ENCODE measurements at regions not wholly inside any gene's neighbourhood (a gene's known extent, or its start where the extent isn't known, plus 50 kb on each side); places are given as distances from the start of the nearest gene placed in this dataset.
"Not testable (repeated sequence)": the region's sequence is repeated elsewhere in the genome, so short reads cannot be mapped to it uniquely, and the experiment has no call there.

- DNase-seq (ENCODE audit: insufficient read length) (no peak), FAIRE-seq (no peak)
- no peak for TF ChIP-seq POLR2AphosphoS5 (IDR thresholded peaks at IDR 0.05; ENCODE audit: low read depth, low read length)
- no peak for TF ChIP-seq TAF1 (IDR thresholded peaks at IDR 0.05; ENCODE audit: borderline replicate concordance, low read depth, low read length)
- no peak for TF ChIP-seq POLR2A (IDR thresholded peaks at IDR 0.05; ENCODE audit: low read depth, low read length)
These were observed 74.4 kb upstream of the PRR5 start for GRCh38 chr22:44627521-44628139.

- DNase-seq (ENCODE audit: insufficient read length) (peak; percentile 82), FAIRE-seq (peak; percentile 82)
- TF ChIP-seq TAF1 (IDR thresholded peaks at IDR 0.05; ENCODE audit: borderline replicate concordance, low read depth, low read length): no peak
- TF ChIP-seq POLR2A (IDR thresholded peaks at IDR 0.05; ENCODE audit: low read depth, low read length): no peak
- no peak for TF ChIP-seq POLR2AphosphoS5 (IDR thresholded peaks at IDR 0.05; ENCODE audit: low read depth, low read length)
These were observed 75.9 kb upstream of the PRR5 start for GRCh38 chr22:44625981-44626687.

- DNase-seq (ENCODE audit: insufficient read length) (no peak), FAIRE-seq (no peak)
- TF ChIP-seq POLR2AphosphoS5 (IDR thresholded peaks at IDR 0.05; ENCODE audit: low read depth, low read length) (no peak), POLR2A (IDR thresholded peaks at IDR 0.05; ENCODE audit: low read depth, low read length) (no peak), TAF1 (IDR thresholded peaks at IDR 0.05; ENCODE audit: borderline replicate concordance, low read depth, low read length) (no peak)
These were observed 76.6 kb upstream of the PRR5 start for GRCh38 chr22:44625421-44625760.

- TF ChIP-seq TAF1 (IDR thresholded peaks at IDR 0.05; ENCODE audit: borderline replicate concordance, low read depth, low read length): no peak
- no peak for TF ChIP-seq POLR2A (IDR thresholded peaks at IDR 0.05; ENCODE audit: low read depth, low read length)
- TF ChIP-seq POLR2AphosphoS5 (IDR thresholded peaks at IDR 0.05; ENCODE audit: low read depth, low read length): no peak
- no peak for FAIRE-seq
- DNase-seq (ENCODE audit: insufficient read length): no peak
These were observed 77.1 kb upstream of the PRR5 start for GRCh38 chr22:44624689-44625420.

- no peak for DNase-seq (ENCODE audit: insufficient read length)
- TF ChIP-seq POLR2A (IDR thresholded peaks at IDR 0.05; ENCODE audit: low read depth, low read length) (no peak), TAF1 (IDR thresholded peaks at IDR 0.05; ENCODE audit: borderline replicate concordance, low read depth, low read length) (no peak), POLR2AphosphoS5 (IDR thresholded peaks at IDR 0.05; ENCODE audit: low read depth, low read length) (no peak)
- no peak for FAIRE-seq
These were observed 78.1 kb upstream of the PRR5 start for GRCh38 chr22:44623771-44624510.

GRCh38 chr22:44622679-44623078 lies 79.3 kb upstream of the PRR5 start:
- TF ChIP-seq TAF1 (IDR thresholded peaks at IDR 0.05; ENCODE audit: borderline replicate concordance, low read depth, low read length) (no peak), POLR2A (IDR thresholded peaks at IDR 0.05; ENCODE audit: low read depth, low read length) (no peak), POLR2AphosphoS5 (IDR thresholded peaks at IDR 0.05; ENCODE audit: low read depth, low read length) (no peak)
- no peak for FAIRE-seq
- no peak for DNase-seq (ENCODE audit: insufficient read length)

GRCh38 chr22:44622147-44622427 lies 79.9 kb upstream of the PRR5 start:
- FAIRE-seq: no peak
- TF ChIP-seq TAF1 (IDR thresholded peaks at IDR 0.05; ENCODE audit: borderline replicate concordance, low read depth, low read length) (no peak), POLR2A (IDR thresholded peaks at IDR 0.05; ENCODE audit: low read depth, low read length) (no peak), POLR2AphosphoS5 (IDR thresholded peaks at IDR 0.05; ENCODE audit: low read depth, low read length) (no peak)
- no peak for DNase-seq (ENCODE audit: insufficient read length)

- TF ChIP-seq POLR2A (IDR thresholded peaks at IDR 0.05; ENCODE audit: low read depth, low read length) (no peak), TAF1 (IDR thresholded peaks at IDR 0.05; ENCODE audit: borderline replicate concordance, low read depth, low read length) (no peak), POLR2AphosphoS5 (IDR thresholded peaks at IDR 0.05; ENCODE audit: low read depth, low read length) (no peak)
- no peak for FAIRE-seq
These were observed 80.4 kb upstream of the PRR5 start for GRCh38 chr22:44621401-44622146.

GRCh38 chr22:44620841-44621257 lies 81.2 kb upstream of the PRR5 start:
- DNase-seq (ENCODE audit: insufficient read length) (no peak), FAIRE-seq (no peak)
- TF ChIP-seq TAF1 (IDR thresholded peaks at IDR 0.05; ENCODE audit: borderline replicate concordance, low read depth, low read length): no peak
- TF ChIP-seq POLR2AphosphoS5 (IDR thresholded peaks at IDR 0.05; ENCODE audit: low read depth, low read length): no peak
- TF ChIP-seq POLR2A (IDR thresholded peaks at IDR 0.05; ENCODE audit: low read depth, low read length): no peak

More at GRCh38 chr22:44621401-44622146, 80.4 kb upstream of the PRR5 start:
- DNase-seq (ENCODE audit: insufficient read length): no peak

GRCh38 chr22:44620129-44620840 lies 81.7 kb upstream of the PRR5 start:
- no peak for DNase-seq (ENCODE audit: insufficient read length)
- no peak for FAIRE-seq
- no peak for TF ChIP-seq TAF1 (IDR thresholded peaks at IDR 0.05; ENCODE audit: borderline replicate concordance, low read depth, low read length)
- TF ChIP-seq POLR2A (IDR thresholded peaks at IDR 0.05; ENCODE audit: low read depth, low read length): no peak
- no peak for TF ChIP-seq POLR2AphosphoS5 (IDR thresholded peaks at IDR 0.05; ENCODE audit: low read depth, low read length)

- peak; percentile 95 for FAIRE-seq
These were observed 82.4 kb upstream of the PRR5 start for GRCh38 chr22:44619560-44620128.

GRCh38 chr22:44618910-44619309 lies 83.1 kb upstream of the PRR5 start:
- FAIRE-seq; DNase-seq (ENCODE audit: insufficient read length): not testable (repeated sequence)

More at GRCh38 chr22:44619560-44620128, 82.4 kb upstream of the PRR5 start:
- not testable (repeated sequence) for DNase-seq (ENCODE audit: insufficient read length)
